ENCODE measurements at regions not wholly inside any gene's neighbourhood (a gene's known extent, or its start where the extent isn't known, plus 50 kb on each side); places are given as distances from the start of the nearest gene placed in this dataset.

- no peaks in the 10 kb centered on the region for H3K36me3 ChIP-seq (ENCODE audit: insufficient read depth)
- Mint-ChIP-seq H3K4me1 (peaks cover 26% of the 10 kb centered on the region), H3K27ac (peak overlapping the region; percentile 64), H3K4me3 (peak overlapping the region; percentile 99), H3K36me3 (ENCODE audit: low read depth) (peaks cover 31% of the 10 kb centered on the region), H3K27me3 (ENCODE audit: insufficient read depth, low read depth, poor library complexity) (peaks cover 16% of the 10 kb centered on the region), H3K9me3 (no peaks in the 10 kb centered on the region; the same call in 2 of the 3 replicates)
- TF ChIP-seq EZH2 (IDR thresholded peaks at IDR 0.05; ENCODE audit: low read depth, unreplicated experiment) (no peak), ZNF462 (CRISPR knock-in tag; IDR thresholded peaks at IDR 0.05) (no peak), CREB1 (CRISPR knock-in tag; IDR thresholded peaks at IDR 0.05; ENCODE audit: low read depth) (no peak), NANOG (IDR thresholded peaks at IDR 0.05; ENCODE audit: borderline replicate concordance) (no peak), REST (IDR thresholded peaks at IDR 0.05; ENCODE audit: unreplicated experiment) (no peak), CTCF (conservative IDR thresholded peaks at IDR 0.05; ENCODE audit: low read depth in 2 of 2) (no peak), EZH2phosphoT487 (IDR thresholded peaks at IDR 0.05; ENCODE audit: unreplicated experiment) (no peak)
- H3K4me2 ChIP-seq: peak overlapping the region; percentile 84
- no peaks in the 10 kb centered on the region for H3K9me2 ChIP-seq (ENCODE audit: insufficient read depth)
- no peaks in the 10 kb centered on the region for H3F3A ChIP-seq (replicated peaks; ENCODE audit: low read depth)
- DNase-seq (ENCODE audit: low spot score): no peak
- peaks cover 21% of the 10 kb centered on the region for H3K4me1 ChIP-seq (ENCODE audit: insufficient read depth)
- H3K27ac ChIP-seq (ENCODE audit: low read depth): no peak overlapping the region
- H3K27me3 ChIP-seq (ENCODE audit: insufficient read depth): no peaks in the 10 kb centered on the region
- H2AFZ ChIP-seq: no peak overlapping the region
- H4K20me1 ChIP-seq (replicated peaks; ENCODE audit: insufficient read depth): peaks cover 8% of the 10 kb centered on the region; the same call in 1 of the 2 replicates
- no peak for ATAC-seq
- H3K4me3 ChIP-seq: peak overlapping the region; percentile 89
- H3K79me2 ChIP-seq (replicated peaks; ENCODE audit: insufficient read depth): peaks cover 52% of the 10 kb centered on the region
Observed at GRCh38 chr16:31714903-31715504, 158.6 kb upstream of the ZNF267 start.
